ENCODE measurements at regions not wholly inside any gene's neighbourhood (a gene's known extent, or its start where the extent isn't known, plus 50 kb on each side); places are given as distances from the start of the nearest gene placed in this dataset.

- no peak for TF ChIP-seq EZH2 (IDR thresholded peaks at IDR 0.05; ENCODE audit: borderline replicate concordance, low read depth, low read length, severe bottlenecking)
- no peak for TF ChIP-seq POLR2AphosphoS5 (IDR thresholded peaks at IDR 0.05; ENCODE audit: insufficient read depth, low read depth, low read length)
- TF ChIP-seq CTCF (IDR thresholded peaks at IDR 0.05; ENCODE audit: extremely low read depth in 1 of 2, insufficient read depth in 1 of 2, low read depth in 1 of 2, low read length in 2 of 2): no peak
- no peak for TF ChIP-seq POLR2A (IDR thresholded peaks at IDR 0.05; ENCODE audit: low read depth, low read length)
- TF ChIP-seq JUN (IDR thresholded peaks at IDR 0.05; ENCODE audit: borderline replicate concordance, insufficient read depth, insufficient read length, low read depth): no peak
- TF ChIP-seq MYC (IDR thresholded peaks at IDR 0.05; ENCODE audit: low read depth, low read length): no peak
- no peak for TF ChIP-seq MAX (IDR thresholded peaks at IDR 0.05; ENCODE audit: insufficient read depth, insufficient read length)
Observed at GRCh38 chr20:40562031-40562430, 127.0 kb downstream of the MAFB start.
